Neural cell (in vitro differentiated cells): ENCODE measurements at regions not wholly inside any gene's neighbourhood (a gene's known extent, or its start where the extent isn't known, plus 50 kb on each side); places are given as distances from the start of the nearest gene placed in this dataset.

ENCODE experiments used
- H2AFZ ChIP-seq: fragments of 200-600, 300-800 bp; sonication (generic), shearing (Covaris generic); 2 replicates; pipeline ENCODE4 v1.6.0; 2014; ENCODE audit warnings: low read depth, mild to moderate bottlenecking, antibody characterized with exemption, low read length, moderate library complexity
- H3F3A ChIP-seq: fragments of 200-600 bp; shearing (Covaris generic); 2 replicates; pipeline ENCODE4 v1.6.1; 2016; ENCODE audit warnings: mild to moderate bottlenecking, moderate library complexity, mixed read lengths, antibody characterized with exemption, low read length; ENCODE audit not compliant: insufficient read depth, poor library complexity, severe bottlenecking
- H3K27ac ChIP-seq: fragments of 200-600, 300-800 bp; sonication (generic), shearing (Covaris generic); 2 replicates; pipeline ENCODE4 v1.5.1; 2014; ENCODE audit warnings: mild to moderate bottlenecking, low read length, moderate library complexity
- H3K27me3 ChIP-seq: fragments of 300-800, 200-600 bp; sonication (generic), shearing (Covaris generic); 2 replicates; pipeline ENCODE4 v1.6.0; 2014; ENCODE audit warnings: mild to moderate bottlenecking, low read depth, low read length, moderate library complexity; ENCODE audit not compliant: insufficient read depth
- H3K36me3 ChIP-seq: fragments of 300-800, 200-600 bp; sonication (generic), shearing (Covaris generic); 2 replicates; pipeline ENCODE4 v1.5.1; 2014; ENCODE audit warnings: mild to moderate bottlenecking, antibody characterized with exemption, low read length, moderate library complexity; ENCODE audit not compliant: insufficient read depth
- H3K4me2 ChIP-seq: fragments of 300-800, 200-600 bp; sonication (generic), shearing (Covaris generic); 2 replicates; pipeline ENCODE4 v1.6.0; 2014; ENCODE audit warnings: mild to moderate bottlenecking, low read length
- H3K4me3 ChIP-seq: fragments of 300-800, 200-600 bp; sonication (generic), shearing (Covaris generic); 2 replicates; pipeline ENCODE4 v1.5.1; 2014; ENCODE audit warnings: mild to moderate bottlenecking, low read length, moderate library complexity
- H3K79me2 ChIP-seq: fragments of 200-600 bp; shearing (Covaris generic); replicated peaks from 2 replicates; pipeline ENCODE4 v1.6.0; 2014; ENCODE audit warnings: mild to moderate bottlenecking, low read length, moderate library complexity; ENCODE audit not compliant: insufficient read depth
- H3K9ac ChIP-seq: fragments of 300-800, 200-600 bp; sonication (generic), shearing (Covaris generic); 2 replicates; pipeline ENCODE4 v1.6.1; 2016; ENCODE audit warnings: mild to moderate bottlenecking, low read length, mixed read lengths
- H3K9me2 ChIP-seq: fragments of 200-600 bp; shearing (Covaris generic); 2 replicates; pipeline ENCODE4 v1.6.1; 2016; ENCODE audit warnings: mild to moderate bottlenecking, low read length, mixed read lengths; ENCODE audit not compliant: insufficient read depth
- H3K9me3 ChIP-seq: fragments of 200-600, 300-800 bp; sonication (generic), shearing (Covaris generic); 2 replicates; pipeline ENCODE4 v1.6.1; 2016; ENCODE audit warnings: mild to moderate bottlenecking, mixed run types, low read length, moderate library complexity, mixed read lengths
- H4K20me1 ChIP-seq: fragments of 200-600 bp; shearing (Covaris generic); 2 replicates; pipeline ENCODE4 v1.6.1; 2016; ENCODE audit warnings: mild to moderate bottlenecking, mixed run types; ENCODE audit not compliant: insufficient read depth
- EP300 ChIP-seq: fragments of 450-650 bp; conservative IDR thresholded peaks from 2 replicates; pipeline ENCODE4 v1.6.1; 2014; ENCODE audit warnings: antibody characterized with exemption, mild to moderate bottlenecking, moderate library complexity; ENCODE audit not compliant: poor library complexity, severe bottlenecking
- EZH2 ChIP-seq: fragments of 200-600, 300-800 bp; shearing (Covaris generic), sonication (generic); IDR thresholded peaks from 2 replicates; pipeline ENCODE4 v1.6.1; 2014; ENCODE audit warnings: antibody characterized with exemption, low read length, borderline replicate concordance, mild to moderate bottlenecking; ENCODE audit not compliant: insufficient read depth, poor library complexity, severe bottlenecking
- MXI1 ChIP-seq: fragments of 450-650 bp; conservative IDR thresholded peaks from 2 replicates; pipeline ENCODE4 v1.6.1; 2014; ENCODE audit warnings: antibody characterized with exemption, mild to moderate bottlenecking; ENCODE audit not compliant: poor library complexity, severe bottlenecking
- POLR2AphosphoS5 ChIP-seq: IDR thresholded peaks from 2 replicates; pipeline ENCODE4 v1.6.1; 2012
- RAD21 ChIP-seq: fragments of 450-650 bp; conservative IDR thresholded peaks from 2 replicates; pipeline ENCODE4 v1.6.1; 2014; ENCODE audit warnings: antibody characterized with exemption, mild to moderate bottlenecking, moderate library complexity
- SMC3 ChIP-seq: fragments of 450-650 bp; conservative IDR thresholded peaks from 2 replicates; pipeline ENCODE4 v1.6.1; 2014; ENCODE audit warnings: antibody characterized with exemption, mild to moderate bottlenecking, moderate library complexity; ENCODE audit not compliant: poor library complexity
- TAF1 ChIP-seq: IDR thresholded peaks from 2 replicates; pipeline ENCODE4 v1.6.1; 2012; ENCODE audit warnings: low read depth
- TF ChIP-seq, protein P1 (sequence below): fragments of 450-650 bp; IDR thresholded peaks from 2 replicates; pipeline ENCODE4 v1.5.1; 2014; ENCODE audit warnings: antibody characterized with exemption, mild to moderate bottlenecking, moderate library complexity; ENCODE audit not compliant: poor library complexity, severe bottlenecking
- TF ChIP-seq, protein P2 (sequence below): IDR thresholded peaks from 2 replicates; pipeline ENCODE4 v1.6.1; 2012; ENCODE audit warnings: borderline replicate concordance

DNA sequence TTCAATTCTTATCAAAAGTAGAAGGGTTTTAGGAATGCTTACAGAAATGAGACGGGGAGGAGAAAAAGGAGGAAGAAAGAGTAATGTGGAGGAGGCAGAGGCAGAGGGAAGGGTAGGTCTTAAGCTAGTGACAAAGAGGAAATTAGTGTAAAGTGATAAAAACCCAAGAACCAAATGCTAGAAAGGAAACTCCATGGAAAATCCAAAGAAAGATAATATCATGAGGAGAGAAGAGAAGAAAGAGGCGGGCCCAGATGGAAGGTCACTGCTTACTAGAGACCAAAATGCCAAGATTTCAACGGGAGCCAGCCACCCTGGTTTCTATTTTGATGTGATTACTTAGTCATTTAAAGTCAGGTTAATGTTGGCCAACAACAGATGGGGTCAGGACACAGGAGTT lies 68.6 kb upstream of the IL12B start:
- Histone ChIP-seq H3K9me2 (no peaks in the 10 kb centered on the region), H3K9me3 (no peaks in the 10 kb centered on the region), H3K27ac (no peak overlapping the region), H3K79me2 (no peaks in the 10 kb centered on the region), H3F3A (no peaks in the 10 kb centered on the region), H3K4me2 (no peak overlapping the region), H3K4me3 (no peak overlapping the region), H4K20me1 (no peaks in the 10 kb centered on the region), H2AFZ (no peak overlapping the region), H3K36me3 (no peaks in the 10 kb centered on the region), H3K9ac (no peak overlapping the region), H3K27me3 (no peaks in the 10 kb centered on the region)
- TF ChIP-seq RAD21 (no peak), MXI1 (no peak), TAF1 (no peak)
- TF ChIP-seq, protein P1, sequence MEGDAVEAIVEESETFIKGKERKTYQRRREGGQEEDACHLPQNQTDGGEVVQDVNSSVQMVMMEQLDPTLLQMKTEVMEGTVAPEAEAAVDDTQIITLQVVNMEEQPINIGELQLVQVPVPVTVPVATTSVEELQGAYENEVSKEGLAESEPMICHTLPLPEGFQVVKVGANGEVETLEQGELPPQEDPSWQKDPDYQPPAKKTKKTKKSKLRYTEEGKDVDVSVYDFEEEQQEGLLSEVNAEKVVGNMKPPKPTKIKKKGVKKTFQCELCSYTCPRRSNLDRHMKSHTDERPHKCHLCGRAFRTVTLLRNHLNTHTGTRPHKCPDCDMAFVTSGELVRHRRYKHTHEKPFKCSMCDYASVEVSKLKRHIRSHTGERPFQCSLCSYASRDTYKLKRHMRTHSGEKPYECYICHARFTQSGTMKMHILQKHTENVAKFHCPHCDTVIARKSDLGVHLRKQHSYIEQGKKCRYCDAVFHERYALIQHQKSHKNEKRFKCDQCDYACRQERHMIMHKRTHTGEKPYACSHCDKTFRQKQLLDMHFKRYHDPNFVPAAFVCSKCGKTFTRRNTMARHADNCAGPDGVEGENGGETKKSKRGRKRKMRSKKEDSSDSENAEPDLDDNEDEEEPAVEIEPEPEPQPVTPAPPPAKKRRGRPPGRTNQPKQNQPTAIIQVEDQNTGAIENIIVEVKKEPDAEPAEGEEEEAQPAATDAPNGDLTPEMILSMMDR: no peak
- TF ChIP-seq, protein P2, sequence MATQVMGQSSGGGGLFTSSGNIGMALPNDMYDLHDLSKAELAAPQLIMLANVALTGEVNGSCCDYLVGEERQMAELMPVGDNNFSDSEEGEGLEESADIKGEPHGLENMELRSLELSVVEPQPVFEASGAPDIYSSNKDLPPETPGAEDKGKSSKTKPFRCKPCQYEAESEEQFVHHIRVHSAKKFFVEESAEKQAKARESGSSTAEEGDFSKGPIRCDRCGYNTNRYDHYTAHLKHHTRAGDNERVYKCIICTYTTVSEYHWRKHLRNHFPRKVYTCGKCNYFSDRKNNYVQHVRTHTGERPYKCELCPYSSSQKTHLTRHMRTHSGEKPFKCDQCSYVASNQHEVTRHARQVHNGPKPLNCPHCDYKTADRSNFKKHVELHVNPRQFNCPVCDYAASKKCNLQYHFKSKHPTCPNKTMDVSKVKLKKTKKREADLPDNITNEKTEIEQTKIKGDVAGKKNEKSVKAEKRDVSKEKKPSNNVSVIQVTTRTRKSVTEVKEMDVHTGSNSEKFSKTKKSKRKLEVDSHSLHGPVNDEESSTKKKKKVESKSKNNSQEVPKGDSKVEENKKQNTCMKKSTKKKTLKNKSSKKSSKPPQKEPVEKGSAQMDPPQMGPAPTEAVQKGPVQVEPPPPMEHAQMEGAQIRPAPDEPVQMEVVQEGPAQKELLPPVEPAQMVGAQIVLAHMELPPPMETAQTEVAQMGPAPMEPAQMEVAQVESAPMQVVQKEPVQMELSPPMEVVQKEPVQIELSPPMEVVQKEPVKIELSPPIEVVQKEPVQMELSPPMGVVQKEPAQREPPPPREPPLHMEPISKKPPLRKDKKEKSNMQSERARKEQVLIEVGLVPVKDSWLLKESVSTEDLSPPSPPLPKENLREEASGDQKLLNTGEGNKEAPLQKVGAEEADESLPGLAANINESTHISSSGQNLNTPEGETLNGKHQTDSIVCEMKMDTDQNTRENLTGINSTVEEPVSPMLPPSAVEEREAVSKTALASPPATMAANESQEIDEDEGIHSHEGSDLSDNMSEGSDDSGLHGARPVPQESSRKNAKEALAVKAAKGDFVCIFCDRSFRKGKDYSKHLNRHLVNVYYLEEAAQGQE: no peak

DNA sequence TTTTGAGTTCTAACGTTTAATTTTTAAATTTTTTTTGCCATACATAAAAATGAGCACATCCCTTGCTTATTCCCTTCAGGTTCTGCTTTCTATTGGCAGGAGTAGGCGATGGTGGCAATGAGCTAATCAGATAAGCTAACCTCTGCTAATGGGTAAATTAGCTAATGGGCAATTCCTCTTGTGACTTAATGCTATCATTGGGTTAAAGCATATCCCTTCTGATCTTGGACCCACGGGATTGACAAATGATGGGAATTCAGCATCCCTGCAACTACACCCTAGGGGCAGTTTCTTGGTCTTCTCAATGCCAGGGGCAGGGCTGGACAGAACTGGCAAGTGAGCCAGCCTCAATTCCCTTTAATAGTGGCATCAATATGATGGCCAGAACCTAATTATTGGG lies 70.2 kb upstream of the IL12B start:
- no peaks in the 10 kb centered on the region for H3K9me3 ChIP-seq
- no peaks in the 10 kb centered on the region for H3K9me2 ChIP-seq
- H3K27ac ChIP-seq: no peak overlapping the region
- H3K36me3 ChIP-seq: no peaks in the 10 kb centered on the region
- H2AFZ ChIP-seq: no peak overlapping the region
- TF ChIP-seq SMC3 (no peak), TAF1 (no peak), EZH2 (no peak), RAD21 (no peak), POLR2AphosphoS5 (no peak), EP300 (no peak), MXI1 (no peak)
- TF ChIP-seq, protein P1: no peak
- TF ChIP-seq, protein P2: no peak
- H3F3A ChIP-seq: no peaks in the 10 kb centered on the region
- H3K9ac ChIP-seq: no peak overlapping the region
- H3K4me2 ChIP-seq: no peak overlapping the region
- no peak overlapping the region for H3K4me3 ChIP-seq
- H3K27me3 ChIP-seq: no peaks in the 10 kb centered on the region
- no peaks in the 10 kb centered on the region for H4K20me1 ChIP-seq
- H3K79me2 ChIP-seq: no peaks in the 10 kb centered on the region
